Neural progenitor cell (in vitro differentiated cells): ENCODE measurements at regions not wholly inside any gene's neighbourhood (a gene's known extent, or its start where the extent isn't known, plus 50 kb on each side); places are given as distances from the start of the nearest gene placed in this dataset.

Experiments used
- EZH2 ChIP-seq: fragments of 200-600 bp; sonication (generic); IDR thresholded peaks from 2 replicates; pipeline ENCODE4 v1.6.1; 2017; ENCODE audit warnings: antibody characterized with exemption, mild to moderate bottlenecking, moderate library complexity
- EZH2phosphoT487 ChIP-seq: fragments of 200-600 bp; sonication (generic); IDR thresholded peaks from 2 replicates; pipeline ENCODE4 v1.6.1; 2017; ENCODE audit warnings: antibody characterized with exemption
- TF ChIP-seq, protein P1 (sequence below): fragments of 200-600 bp; sonication (generic); IDR thresholded peaks from 2 replicates; pipeline ENCODE4 v1.5.1; 2017; ENCODE audit warnings: antibody characterized with exemption, mild to moderate bottlenecking

DNA sequence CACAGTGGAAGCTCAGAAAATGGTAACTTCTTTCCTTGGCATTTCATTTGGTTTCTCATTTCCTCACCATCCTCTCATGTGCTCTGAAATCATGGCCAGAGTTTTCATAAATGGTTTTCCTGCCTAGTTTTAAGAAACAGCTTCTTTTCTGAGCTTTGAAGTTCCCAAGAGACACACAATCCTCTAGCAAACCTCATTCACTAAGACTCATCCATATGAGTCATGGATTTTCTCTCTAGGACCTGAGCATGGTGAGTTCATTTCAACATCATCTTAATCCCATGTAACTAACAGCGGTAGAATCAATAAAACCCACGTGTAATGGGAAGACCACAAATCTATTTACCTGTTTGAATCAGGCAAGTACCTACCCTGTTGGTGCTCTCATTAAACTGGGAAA, 274.5 kb upstream of the LRTM1 start:
- TF ChIP-seq, protein P1, sequence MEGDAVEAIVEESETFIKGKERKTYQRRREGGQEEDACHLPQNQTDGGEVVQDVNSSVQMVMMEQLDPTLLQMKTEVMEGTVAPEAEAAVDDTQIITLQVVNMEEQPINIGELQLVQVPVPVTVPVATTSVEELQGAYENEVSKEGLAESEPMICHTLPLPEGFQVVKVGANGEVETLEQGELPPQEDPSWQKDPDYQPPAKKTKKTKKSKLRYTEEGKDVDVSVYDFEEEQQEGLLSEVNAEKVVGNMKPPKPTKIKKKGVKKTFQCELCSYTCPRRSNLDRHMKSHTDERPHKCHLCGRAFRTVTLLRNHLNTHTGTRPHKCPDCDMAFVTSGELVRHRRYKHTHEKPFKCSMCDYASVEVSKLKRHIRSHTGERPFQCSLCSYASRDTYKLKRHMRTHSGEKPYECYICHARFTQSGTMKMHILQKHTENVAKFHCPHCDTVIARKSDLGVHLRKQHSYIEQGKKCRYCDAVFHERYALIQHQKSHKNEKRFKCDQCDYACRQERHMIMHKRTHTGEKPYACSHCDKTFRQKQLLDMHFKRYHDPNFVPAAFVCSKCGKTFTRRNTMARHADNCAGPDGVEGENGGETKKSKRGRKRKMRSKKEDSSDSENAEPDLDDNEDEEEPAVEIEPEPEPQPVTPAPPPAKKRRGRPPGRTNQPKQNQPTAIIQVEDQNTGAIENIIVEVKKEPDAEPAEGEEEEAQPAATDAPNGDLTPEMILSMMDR: no peak
- TF ChIP-seq EZH2phosphoT487: no peak
- TF ChIP-seq EZH2: no peak
